HEK293 (cell line): ENCODE measurements at regions not wholly inside any gene's neighbourhood (a gene's known extent, or its start where the extent isn't known, plus 50 kb on each side); places are given as distances from the start of the nearest gene placed in this dataset.

Experiments used
- CTCF ChIA-PET: fragments of 350-600 bp; formaldehyde crosslinking; extraction: SDS; loops from one replicate; lab custom pipeline; 2021; ENCODE audit warnings: antibody characterized with exemption; lab: Yijun Ruan, JAX
- POLR2A ChIA-PET: fragments of 300-600 bp; formaldehyde crosslinking; extraction: SDS; loops from one replicate; lab custom pipeline; 2020; ENCODE audit warnings: antibody characterized with exemption, inconsistent platforms; lab: Yijun Ruan, JAX
- H3K27ac ChIP-seq: fragments of 200-500 bp; sonication (Bioruptor generic); 2 replicates; pipeline ENCODE4 v1.5.1; 2014; ENCODE audit warnings: low read depth, low read length, control low read depth, inconsistent platforms; ENCODE audit errors: extremely low read depth
- H3K36me3 ChIP-seq, 2 experiments: fragments of 200-500 bp in 1 of 2; sonication (Bioruptor generic) in 1 of 2; 1 replicate in 1 of 2; 2 replicates in 1 of 2; pipeline ENCODE4 v1.5.1; 2014 to 2017; ENCODE audit warnings: inconsistent platforms in 2 of 2, low read length in 2 of 2; ENCODE audit not compliant: control insufficient read depth in 2 of 2, insufficient read depth in 1 of 2
- H3K4me1 ChIP-seq: fragments of 200-500 bp; sonication (Bioruptor generic); 2 replicates; pipeline ENCODE4 v1.5.1; 2014; ENCODE audit warnings: mild to moderate bottlenecking, low read length, inconsistent platforms; ENCODE audit not compliant: control insufficient read depth, insufficient read depth
- H3K4me3 ChIP-seq: 2 replicates; pipeline ENCODE4 v1.5.1; 2011; ENCODE audit warnings: low read depth, mild to moderate bottlenecking, control low read depth, low read length, moderate library complexity
- H3K9me3 ChIP-seq: fragments of 200-500 bp; sonication (Bioruptor generic); 2 replicates; pipeline ENCODE4 v1.5.1; 2014; ENCODE audit warnings: low read depth, low read length, inconsistent platforms; ENCODE audit not compliant: control insufficient read depth, insufficient read depth
- EGR2 ChIP-seq: fragments of 450-650 bp; formaldehyde crosslinking; IDR thresholded peaks from 2 replicates; pipeline ENCODE4 v1.5.1; 2016; ENCODE audit warnings: low read depth, missing biosample characterization, missing genetic modification characterization
- GLI2 ChIP-seq: fragments of 450-650 bp; formaldehyde crosslinking; IDR thresholded peaks from 2 replicates; pipeline ENCODE4; 2017; ENCODE audit warnings: missing biosample characterization, missing genetic modification characterization, low read depth, borderline replicate concordance
- HOXC10 ChIP-seq: sonication (generic); formaldehyde crosslinking; IDR thresholded peaks from 2 replicates; pipeline ENCODE4 v1.8.1; 2023; ENCODE audit warnings: mild to moderate bottlenecking, missing genetic modification reagents
- KLF7 ChIP-seq: fragments of 450-650 bp; formaldehyde crosslinking; IDR thresholded peaks from 2 replicates; pipeline ENCODE4 v1.5.1; 2016; ENCODE audit warnings: missing biosample characterization, missing genetic modification characterization, borderline replicate concordance
- MYNN ChIP-seq: fragments of 450-650 bp; formaldehyde crosslinking; IDR thresholded peaks from 2 replicates; pipeline ENCODE4 v1.5.1; 2016; ENCODE audit warnings: missing biosample characterization, missing genetic modification characterization, borderline replicate concordance
- SCRT2 ChIP-seq: fragments of 450-650 bp; formaldehyde crosslinking; IDR thresholded peaks from 2 replicates; pipeline ENCODE4 v1.5.1; 2016; ENCODE audit warnings: missing biosample characterization, missing genetic modification characterization
- SP3 ChIP-seq: fragments of 450-650 bp; formaldehyde crosslinking; IDR thresholded peaks from 2 replicates; pipeline ENCODE4 v1.5.1; 2016; ENCODE audit warnings: missing biosample characterization, missing genetic modification characterization
- ZBTB48 ChIP-seq: fragments of 450-650 bp; formaldehyde crosslinking; IDR thresholded peaks from 2 replicates; pipeline ENCODE4 v1.5.1; 2016; ENCODE audit warnings: missing biosample characterization, missing genetic modification characterization
- ZIC2 ChIP-seq: fragments of 450-650 bp; formaldehyde crosslinking; IDR thresholded peaks from 2 replicates; pipeline ENCODE4 v1.5.1; 2016; ENCODE audit warnings: missing biosample characterization, missing genetic modification characterization
- ZNF16 ChIP-seq: fragments of 450-650 bp; formaldehyde crosslinking; IDR thresholded peaks from 2 replicates; pipeline ENCODE4 v1.5.1; 2016; ENCODE audit warnings: low read depth, missing biosample characterization, missing genetic modification characterization
- ZNF223 ChIP-seq: fragments of 450-650 bp; formaldehyde crosslinking; IDR thresholded peaks from 2 replicates; pipeline ENCODE4 v1.5.1; 2016; ENCODE audit warnings: missing biosample characterization, missing genetic modification characterization
- ZNF239 ChIP-seq: fragments of 450-650 bp; formaldehyde crosslinking; IDR thresholded peaks from 2 replicates; pipeline ENCODE4 v1.5.1; 2016; ENCODE audit warnings: missing biosample characterization, missing genetic modification characterization
- ZNF292 ChIP-seq: fragments of 450-650 bp; formaldehyde crosslinking; IDR thresholded peaks from 2 replicates; pipeline ENCODE4 v1.5.1; 2016; ENCODE audit warnings: low read depth, missing biosample characterization, missing genetic modification characterization, borderline replicate concordance
- ZNF302 ChIP-seq: fragments of 450-650 bp; formaldehyde crosslinking; IDR thresholded peaks from 2 replicates; pipeline ENCODE4 v1.5.1; 2016; ENCODE audit warnings: missing biosample characterization, missing genetic modification characterization, low read depth
- ZNF324 ChIP-seq: fragments of 450-650 bp; formaldehyde crosslinking; IDR thresholded peaks from 2 replicates; pipeline ENCODE4 v1.5.1; 2016; ENCODE audit warnings: missing biosample characterization, missing genetic modification characterization
- ZNF366 ChIP-seq: fragments of 450-650 bp; formaldehyde crosslinking; conservative IDR thresholded peaks from 2 replicates; pipeline ENCODE4 v1.5.1; 2016; ENCODE audit warnings: missing biosample characterization, missing genetic modification characterization
- ZNF510 ChIP-seq: fragments of 450-650 bp; formaldehyde crosslinking; IDR thresholded peaks from 2 replicates; pipeline ENCODE4 v1.5.1; 2018; ENCODE audit warnings: mild to moderate bottlenecking, missing genetic modification characterization, missing biosample characterization; ENCODE audit not compliant: insufficient replicate concordance
- ZNF555 ChIP-seq: fragments of 450-650 bp; formaldehyde crosslinking; conservative IDR thresholded peaks from 2 replicates; pipeline ENCODE4 v1.5.1; 2017; ENCODE audit warnings: missing biosample characterization, mild to moderate bottlenecking, missing genetic modification characterization, inconsistent platforms
- ZNF571 ChIP-seq: fragments of 450-650 bp; formaldehyde crosslinking; IDR thresholded peaks from 2 replicates; pipeline ENCODE4 v1.5.0; 2017; ENCODE audit warnings: missing biosample characterization, missing genetic modification characterization
- ZNF600 ChIP-seq: fragments of 450-650 bp; formaldehyde crosslinking; IDR thresholded peaks from 2 replicates; pipeline ENCODE4 v1.5.1; 2016; ENCODE audit warnings: missing biosample characterization, missing genetic modification characterization
- TF ChIP-seq, protein P1 (sequence below): fragments of 450-650 bp; formaldehyde crosslinking; IDR thresholded peaks from 2 replicates; pipeline ENCODE4 v1.5.1; 2016; ENCODE audit warnings: missing biosample characterization, missing genetic modification characterization
- TF ChIP-seq, protein P2 (sequence below): fragments of 450-650 bp; formaldehyde crosslinking; IDR thresholded peaks from 2 replicates; pipeline ENCODE4 v1.5.1; 2016; ENCODE audit warnings: missing biosample characterization, missing genetic modification characterization
- TF ChIP-seq, protein P3 (sequence below): fragments of 450-650 bp; formaldehyde crosslinking; IDR thresholded peaks from 2 replicates; pipeline ENCODE4 v1.5.1; 2017; ENCODE audit warnings: missing biosample characterization, missing genetic modification characterization
- TF ChIP-seq, protein P4 (sequence below): fragments of 450-650 bp; formaldehyde crosslinking; IDR thresholded peaks from 2 replicates; pipeline ENCODE4 v1.5.1; 2016; ENCODE audit warnings: missing biosample characterization, missing genetic modification characterization

DNA sequence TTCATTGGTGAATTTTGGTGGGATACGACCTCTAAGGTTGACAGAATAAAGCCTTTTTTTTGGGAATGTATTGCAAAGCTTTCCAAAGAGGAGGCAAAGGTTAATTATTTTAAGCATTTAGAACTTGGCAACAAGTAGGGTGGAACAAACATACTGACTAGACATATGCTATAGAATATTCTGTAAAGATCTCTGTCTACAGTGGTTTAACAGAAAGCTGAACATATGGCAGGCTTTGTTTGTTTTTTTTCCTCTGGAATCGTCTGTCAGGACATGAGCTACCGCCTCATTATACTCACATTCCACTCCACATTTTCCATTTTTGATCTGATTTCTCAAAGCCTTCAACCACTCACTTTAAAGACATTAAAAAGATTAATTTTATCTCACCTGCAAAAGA, 153.4 kb upstream of the PELI2 start:
- TF ChIP-seq EGR2 (tag by site-specific recombination) (no peak), ZNF366 (tag by site-specific recombination) (no peak), HOXC10 (no peak), KLF7 (tag by site-specific recombination) (no peak), SCRT2 (tag by site-specific recombination) (no peak), GLI2 (tag by site-specific recombination) (no peak), ZNF292 (tag by site-specific recombination) (no peak), ZNF555 (tag by site-specific recombination) (no peak), SP3 (tag by site-specific recombination) (no peak), MYNN (tag by site-specific recombination) (no peak), ZBTB48 (tag by site-specific recombination) (no peak), ZNF324 (tag by site-specific recombination) (no peak)
- TF ChIP-seq, protein P1, sequence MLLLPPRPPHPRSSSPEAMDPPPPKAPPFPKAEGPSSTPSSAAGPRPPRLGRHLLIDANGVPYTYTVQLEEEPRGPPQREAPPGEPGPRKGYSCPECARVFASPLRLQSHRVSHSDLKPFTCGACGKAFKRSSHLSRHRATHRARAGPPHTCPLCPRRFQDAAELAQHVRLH (tag by site-specific recombination), result no peak
- TF ChIP-seq, protein P2, sequence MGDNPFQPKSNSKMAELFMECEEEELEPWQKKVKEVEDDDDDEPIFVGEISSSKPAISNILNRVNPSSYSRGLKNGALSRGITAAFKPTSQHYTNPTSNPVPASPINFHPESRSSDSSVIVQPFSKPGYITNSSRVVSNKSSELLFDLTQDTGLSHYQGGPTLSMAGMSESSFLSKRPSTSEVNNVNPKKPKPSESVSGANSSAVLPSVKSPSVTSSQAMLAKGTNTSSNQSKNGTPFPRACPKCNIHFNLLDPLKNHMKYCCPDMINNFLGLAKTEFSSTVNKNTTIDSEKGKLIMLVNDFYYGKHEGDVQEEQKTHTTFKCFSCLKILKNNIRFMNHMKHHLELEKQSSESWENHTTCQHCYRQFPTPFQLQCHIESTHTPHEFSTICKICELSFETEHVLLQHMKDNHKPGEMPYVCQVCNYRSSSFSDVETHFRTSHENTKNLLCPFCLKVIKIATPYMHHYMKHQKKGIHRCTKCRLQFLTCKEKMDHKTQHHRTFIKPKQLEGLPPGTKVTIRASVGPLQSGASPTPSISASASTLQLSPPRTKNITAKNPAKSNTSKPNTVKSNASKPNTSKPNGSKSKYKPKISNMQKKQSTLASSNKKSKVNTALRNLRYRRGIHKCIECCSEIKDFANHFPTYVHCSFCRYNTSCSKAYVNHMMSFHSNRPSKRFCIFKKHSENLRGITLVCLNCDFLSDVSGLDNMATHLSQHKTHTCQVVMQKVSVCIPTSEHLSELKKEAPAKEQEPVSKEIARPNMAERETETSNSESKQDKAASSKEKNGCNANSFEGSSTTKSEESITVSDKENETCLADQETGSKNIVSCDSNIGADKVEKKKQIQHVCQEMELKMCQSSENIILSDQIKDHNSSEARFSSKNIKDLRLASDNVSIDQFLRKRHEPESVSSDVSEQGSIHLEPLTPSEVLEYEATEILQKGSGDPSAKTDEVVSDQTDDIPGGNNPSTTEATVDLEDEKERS, result no peak
- H3K27ac ChIP-seq, result no peak overlapping the region
- H3K4me1 ChIP-seq, result no peaks in the 10 kb centered on the region
- no peak overlapping the region for H3K4me3 ChIP-seq
- no peaks in the 10 kb centered on the region for H3K9me3 ChIP-seq
- no peaks in the 10 kb centered on the region for H3K36me3 ChIP-seq
- ChIA-PET POLR2A (no interaction called here), CTCF (no interaction called here)

DNA sequence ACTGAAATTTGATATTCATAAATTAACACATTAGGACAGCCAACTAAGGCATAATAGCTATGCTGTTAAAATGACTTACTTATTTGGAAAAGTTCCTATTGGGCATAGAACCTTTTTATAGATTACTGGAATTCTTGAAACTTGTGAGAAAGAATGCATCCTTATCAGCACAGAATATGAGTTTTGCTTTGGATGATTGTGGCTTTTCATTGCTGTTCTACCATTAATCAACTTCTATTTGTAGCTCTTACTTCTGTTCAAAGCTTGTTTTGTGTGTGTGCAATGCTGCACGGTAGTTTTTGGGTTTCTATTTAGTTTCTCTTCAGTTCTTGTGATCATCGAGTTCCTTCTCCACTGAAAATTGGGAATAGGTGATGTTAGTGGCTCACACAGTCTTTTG, 152.4 kb upstream of the PELI2 start:
- Histone ChIP-seq H3K4me1 (no peaks in the 10 kb centered on the region), H3K36me3 (no peaks in the 10 kb centered on the region), H3K9me3 (no peaks in the 10 kb centered on the region), H3K4me3 (no peak overlapping the region), H3K27ac (no peak overlapping the region)
- ChIA-PET CTCF (interaction anchor here (0.7 kb wide), 1 partner anchor 189 kb away, joined by 3 read pairs; no protein-coding TSS in a partner anchor), POLR2A (no interaction called here)
- TF ChIP-seq, protein P3, sequence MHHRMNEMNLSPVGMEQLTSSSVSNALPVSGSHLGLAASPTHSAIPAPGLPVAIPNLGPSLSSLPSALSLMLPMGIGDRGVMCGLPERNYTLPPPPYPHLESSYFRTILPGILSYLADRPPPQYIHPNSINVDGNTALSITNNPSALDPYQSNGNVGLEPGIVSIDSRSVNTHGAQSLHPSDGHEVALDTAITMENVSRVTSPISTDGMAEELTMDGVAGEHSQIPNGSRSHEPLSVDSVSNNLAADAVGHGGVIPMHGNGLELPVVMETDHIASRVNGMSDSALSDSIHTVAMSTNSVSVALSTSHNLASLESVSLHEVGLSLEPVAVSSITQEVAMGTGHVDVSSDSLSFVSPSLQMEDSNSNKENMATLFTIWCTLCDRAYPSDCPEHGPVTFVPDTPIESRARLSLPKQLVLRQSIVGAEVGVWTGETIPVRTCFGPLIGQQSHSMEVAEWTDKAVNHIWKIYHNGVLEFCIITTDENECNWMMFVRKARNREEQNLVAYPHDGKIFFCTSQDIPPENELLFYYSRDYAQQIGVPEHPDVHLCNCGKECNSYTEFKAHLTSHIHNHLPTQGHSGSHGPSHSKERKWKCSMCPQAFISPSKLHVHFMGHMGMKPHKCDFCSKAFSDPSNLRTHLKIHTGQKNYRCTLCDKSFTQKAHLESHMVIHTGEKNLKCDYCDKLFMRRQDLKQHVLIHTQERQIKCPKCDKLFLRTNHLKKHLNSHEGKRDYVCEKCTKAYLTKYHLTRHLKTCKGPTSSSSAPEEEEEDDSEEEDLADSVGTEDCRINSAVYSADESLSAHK (tag by site-specific recombination), result no peak
- TF ChIP-seq ZNF302 (tag by site-specific recombination) (no peak), ZNF510 (tag by site-specific recombination) (no peak), EGR2 (tag by site-specific recombination) (no peak), ZNF600 (no peak), ZNF239 (tag by site-specific recombination) (no peak), ZNF16 (tag by site-specific recombination) (no peak), ZNF571 (tag by site-specific recombination) (no peak), HOXC10 (no peak), ZIC2 (tag by site-specific recombination) (no peak), ZNF223 (no peak), ZNF292 (tag by site-specific recombination) (no peak)
- TF ChIP-seq, protein P4, sequence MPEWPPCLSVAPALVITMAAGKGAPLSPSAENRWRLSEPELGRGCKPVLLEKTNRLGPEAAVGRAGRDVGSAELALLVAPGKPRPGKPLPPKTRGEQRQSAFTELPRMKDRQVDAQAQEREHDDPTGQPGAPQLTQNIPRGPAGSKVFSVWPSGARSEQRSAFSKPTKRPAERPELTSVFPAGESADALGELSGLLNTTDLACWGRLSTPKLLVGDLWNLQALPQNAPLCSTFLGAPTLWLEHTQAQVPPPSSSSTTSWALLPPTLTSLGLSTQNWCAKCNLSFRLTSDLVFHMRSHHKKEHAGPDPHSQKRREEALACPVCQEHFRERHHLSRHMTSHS (tag by site-specific recombination), result no peak
- TF ChIP-seq, all 188 proteins: peak for 0
